ENCODE measurements at regions not wholly inside any gene's neighbourhood (a gene's known extent, or its start where the extent isn't known, plus 50 kb on each side); places are given as distances from the start of the nearest gene placed in this dataset.

GRCh38 chr5:72018143-72018803 is 89.0 kb upstream of the MAP1B start:
- TF ChIP-seq CTCF (IDR thresholded peaks at IDR 0.05; ENCODE audit: low read depth, low read length, missing input control), result peak; percentile 94
- TF ChIP-seq REST (IDR thresholded peaks at IDR 0.05), result no peak
- TF ChIP-seq HNF4G (IDR thresholded peaks at IDR 0.05), result no peak
- TF ChIP-seq RXRA (IDR thresholded peaks at IDR 0.05), result no peak
- no peak for TF ChIP-seq FOXA1 (IDR thresholded peaks at IDR 0.05)
- peak; percentile 81 to 82 for TF ChIP-seq RAD21 (IDR thresholded peaks at IDR 0.05)
- TF ChIP-seq SP1 (IDR thresholded peaks at IDR 0.05), result no peak
- no peak for TF ChIP-seq ATF3 (IDR thresholded peaks at IDR 0.05)
- no peak for TF ChIP-seq JUND (IDR thresholded peaks at IDR 0.05)
- no peak for TF ChIP-seq ZBTB33 (IDR thresholded peaks at IDR 0.05)
- TF ChIP-seq YY1 (IDR thresholded peaks at IDR 0.05), result no peak
- TF ChIP-seq GABPA (IDR thresholded peaks at IDR 0.05 in 1 of 2, conservative IDR thresholded peaks at IDR 0.05 in 1 of 2), result no peak
- no peak for TF ChIP-seq MAX (IDR thresholded peaks at IDR 0.05)
- no peak for TF ChIP-seq NR2F2 (IDR thresholded peaks at IDR 0.05)
